KMS-11 (cell line): ENCODE measurements at regions not wholly inside any gene's neighbourhood (a gene's known extent, or its start where the extent isn't known, plus 50 kb on each side); places are given as distances from the start of the nearest gene placed in this dataset.
"Not testable (repeated sequence)": the region's sequence is repeated elsewhere in the genome, so short reads cannot be mapped to it uniquely, and the experiment has no call there.

Experiments used
- H2AFZ ChIP-seq: fragments of 200-600 bp; sonication (generic); 2 replicates; pipeline ENCODE4 v1.6.1; 2016; ENCODE audit warnings: antibody characterized with exemption, mixed run types, low read depth
- H3K27ac ChIP-seq: fragments of 200-600 bp; sonication (generic); 2 replicates; pipeline ENCODE4 v1.6.1; 2016; ENCODE audit warnings: mild to moderate bottlenecking, mixed run types
- H3K27me3 ChIP-seq: fragments of 200-600 bp; sonication (generic); 2 replicates; pipeline ENCODE4 v1.6.1; 2017; ENCODE audit warnings: mild to moderate bottlenecking, low read depth, mixed run types, moderate library complexity; ENCODE audit not compliant: insufficient read depth
- H3K36me3 ChIP-seq: fragments of 200-600 bp; sonication (generic); 2 replicates; pipeline ENCODE4 v1.6.1; 2017; ENCODE audit warnings: mild to moderate bottlenecking, mixed run types; ENCODE audit not compliant: insufficient read depth
- H3K4me1 ChIP-seq: fragments of 200-600 bp; sonication (generic); 2 replicates; pipeline ENCODE4 v1.6.1; 2016; ENCODE audit warnings: mild to moderate bottlenecking, low read depth, mixed run types; ENCODE audit not compliant: poor library complexity, severe bottlenecking
- H3K4me2 ChIP-seq: fragments of 200-600 bp; sonication (generic); 2 replicates; pipeline ENCODE4 v1.7.0; 2016; ENCODE audit warnings: mild to moderate bottlenecking, mixed run types
- H3K4me3 ChIP-seq: fragments of 200-600 bp; sonication (generic); IDR thresholded peaks from 2 replicates; pipeline ENCODE4 v1.6.1; 2017; ENCODE audit warnings: low read depth, low read length, mixed read lengths; ENCODE audit not compliant: insufficient read depth
- H3K79me2 ChIP-seq: fragments of 200-600 bp; sonication (generic); 2 replicates; pipeline ENCODE4 v1.6.1; 2016; ENCODE audit warnings: low read depth, mixed run types; ENCODE audit not compliant: insufficient read depth
- H3K9ac ChIP-seq: fragments of 200-600 bp; sonication (generic); 2 replicates; pipeline ENCODE4 v1.6.1; 2016; ENCODE audit warnings: mild to moderate bottlenecking, mixed run types
- H4K20me1 ChIP-seq: fragments of 200-600 bp; sonication (generic); 2 replicates; pipeline ENCODE4 v1.6.1; 2016; ENCODE audit warnings: mild to moderate bottlenecking, mixed run types; ENCODE audit not compliant: insufficient read depth
- CTCF ChIP-seq: fragments of 200-600 bp; sonication (generic); conservative IDR thresholded peaks from 2 replicates; pipeline ENCODE4 v1.6.1; 2017; ENCODE audit warnings: low read depth, mild to moderate bottlenecking, antibody characterized with exemption, low read length, moderate library complexity, mixed read lengths

DNA sequence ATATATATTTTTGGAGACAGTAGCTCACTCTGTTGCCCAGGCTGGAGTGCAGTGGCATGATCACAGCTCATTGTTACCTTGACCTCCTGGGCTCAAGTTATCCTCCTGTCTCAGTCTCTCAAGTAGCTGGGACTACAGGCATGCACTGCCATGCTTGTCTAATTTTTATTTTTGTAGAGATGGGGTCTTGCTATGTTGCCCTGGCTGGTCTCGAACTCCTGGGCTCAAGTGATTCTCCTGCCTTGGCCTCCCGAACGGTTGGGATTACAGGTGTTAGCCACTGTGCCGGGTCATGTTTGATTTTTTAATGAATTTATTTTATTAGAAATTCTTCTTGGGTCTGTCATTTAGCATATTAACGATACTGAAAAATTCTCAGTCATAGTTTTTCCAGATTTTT is 70.5 kb downstream of the TMEM270 start:
- Histone ChIP-seq H4K20me1 (no peaks in the 10 kb centered on the region), H3K4me2 (no peak overlapping the region), H3K27ac (no peak overlapping the region), H2AFZ (no peak overlapping the region), H3K79me2 (no peaks in the 10 kb centered on the region), H3K27me3 (no peaks in the 10 kb centered on the region), H3K36me3 (no peaks in the 10 kb centered on the region), H3K4me1 (no peaks in the 10 kb centered on the region), H3K4me3 (no peak overlapping the region), H3K9ac (no peak overlapping the region)
- no peak for TF ChIP-seq CTCF

GRCh38 chr7:73932364-73932763 is 71.4 kb downstream of the TMEM270 start:
- no peak for TF ChIP-seq CTCF
- Histone ChIP-seq H3K27me3 (no peaks in the 10 kb centered on the region), H3K27ac (no peak overlapping the region), H3K9ac (no peak overlapping the region), H3K4me1 (no peaks in the 10 kb centered on the region), H4K20me1 (no peaks in the 10 kb centered on the region), H3K36me3 (no peaks in the 10 kb centered on the region), H3K4me3 (no peak overlapping the region), H2AFZ (no peak overlapping the region), H3K79me2 (no peaks in the 10 kb centered on the region), H3K4me2 (no peak overlapping the region)

GRCh38 chr7:73933091-73933490 is 72.1 kb downstream of the TMEM270 start:
- Histone ChIP-seq H3K4me1 (no peaks in the 10 kb centered on the region), H3K9ac (no peak overlapping the region), H3K36me3 (no peaks in the 10 kb centered on the region), H3K4me3 (no peak overlapping the region), H4K20me1 (no peaks in the 10 kb centered on the region), H3K27me3 (no peaks in the 10 kb centered on the region), H3K4me2 (no peak overlapping the region), H3K27ac (no peak overlapping the region), H2AFZ (no peak overlapping the region), H3K79me2 (no peaks in the 10 kb centered on the region)
- no peak for TF ChIP-seq CTCF

GRCh38 chr7:73936967-73937366 is 76.0 kb downstream of the TMEM270 start:
- no peaks in the 10 kb centered on the region for H3K27me3 ChIP-seq
- no peak overlapping the region for H3K9ac ChIP-seq
- no peak overlapping the region for H2AFZ ChIP-seq
- no peak overlapping the region for H3K27ac ChIP-seq
- TF ChIP-seq CTCF = no peak
- no peaks in the 10 kb centered on the region for H3K79me2 ChIP-seq
- no peak overlapping the region for H3K4me2 ChIP-seq
- no peaks in the 10 kb centered on the region for H3K36me3 ChIP-seq
- no peaks in the 10 kb centered on the region for H3K4me1 ChIP-seq
- no peaks in the 10 kb centered on the region for H4K20me1 ChIP-seq
- no peak overlapping the region for H3K4me3 ChIP-seq

GRCh38 chr7:73937650-73938049 is 76.7 kb downstream of the TMEM270 start:
- not testable (repeated sequence) for H3K36me3 ChIP-seq, H3K4me1 ChIP-seq, H2AFZ ChIP-seq, H3K4me3 ChIP-seq, H3K9ac ChIP-seq, H4K20me1 ChIP-seq, H3K27me3 ChIP-seq, H3K27ac ChIP-seq, H3K79me2 ChIP-seq, H3K4me2 ChIP-seq
